GM21526 (cell line): ENCODE measurements at regions not wholly inside any gene's neighbourhood (a gene's known extent, or its start where the extent isn't known, plus 50 kb on each side); places are given as distances from the start of the nearest gene placed in this dataset.

ENCODE experiments used
- ATAC-seq: cut with Tn5 transposase; IDR thresholded peaks from one replicate; pipeline ENCODE4 v1.9.1; 2021; ENCODE audit warnings: moderate library complexity; ENCODE audit not compliant: unreplicated experiment, low FRiP score

DNA sequence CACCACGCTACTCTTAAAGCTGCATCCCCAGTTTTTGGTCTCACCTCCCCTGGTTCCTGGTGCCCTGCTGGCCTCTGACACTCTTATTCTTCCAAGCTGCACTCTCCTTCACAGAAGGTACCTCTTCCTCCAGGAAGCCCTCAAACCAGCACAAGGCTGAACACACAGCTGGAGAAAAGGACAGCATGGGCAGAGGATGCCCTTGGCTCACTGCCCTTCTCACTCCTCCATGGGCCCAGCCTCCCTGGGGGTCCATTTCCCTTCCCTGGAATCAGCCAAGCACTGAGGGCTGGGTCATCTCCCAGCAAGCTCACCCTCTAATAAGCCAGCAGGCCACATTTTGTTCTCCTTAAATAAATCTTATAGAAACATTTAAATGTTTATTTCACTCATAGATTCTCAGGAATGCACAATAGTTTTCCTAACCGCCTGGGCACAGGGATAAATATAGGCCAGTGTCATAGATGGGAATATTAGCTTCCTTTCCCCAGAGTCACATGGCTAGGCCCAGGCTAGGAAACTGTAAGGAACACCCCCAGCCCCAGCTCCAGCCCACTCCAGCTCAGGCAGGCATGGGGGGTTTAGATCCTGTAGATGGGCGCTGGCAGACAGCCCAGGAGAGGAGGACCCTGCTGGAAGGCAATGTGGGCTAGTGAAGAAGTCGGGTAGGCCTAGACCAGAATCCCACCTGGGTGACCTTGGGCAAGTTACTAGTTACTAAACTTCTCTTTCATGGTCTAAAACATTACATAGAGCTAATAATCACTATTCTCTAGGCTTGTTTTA is 51.5 kb downstream of the IRAG1 start:
- ATAC-seq = no peak

- ATAC-seq = peak; percentile 78
These were observed 52.2 kb downstream of the IRAG1 start for GRCh38 chr11:10641177-10641911.

DNA sequence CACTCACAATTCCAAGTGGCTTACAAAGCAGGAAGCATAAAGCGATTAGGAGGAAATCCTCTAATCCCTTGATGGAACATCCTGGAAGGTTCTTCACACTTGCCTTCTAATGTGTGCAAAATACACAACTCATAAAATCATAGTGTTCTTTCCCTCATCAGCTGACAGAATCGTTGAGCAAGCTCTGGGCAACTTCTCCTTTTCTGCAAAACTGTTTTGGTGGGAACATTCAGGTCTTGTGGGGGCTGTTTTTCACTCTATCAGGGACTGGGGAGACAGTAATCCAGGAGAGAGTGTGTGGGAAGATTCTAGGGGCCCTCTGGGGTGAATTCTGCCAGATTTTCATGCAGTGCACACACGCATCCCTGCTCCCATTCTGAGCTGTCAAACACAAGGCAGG is 53.2 kb downstream of the IRAG1 start:
- no peak for ATAC-seq

GRCh38 chr11:10639350-10639749 is 54.2 kb downstream of the IRAG1 start:
- no peak for ATAC-seq

GRCh38 chr11:10638316-10638925 is 55.1 kb downstream of the IRAG1 start:
- no peak for ATAC-seq

DNA sequence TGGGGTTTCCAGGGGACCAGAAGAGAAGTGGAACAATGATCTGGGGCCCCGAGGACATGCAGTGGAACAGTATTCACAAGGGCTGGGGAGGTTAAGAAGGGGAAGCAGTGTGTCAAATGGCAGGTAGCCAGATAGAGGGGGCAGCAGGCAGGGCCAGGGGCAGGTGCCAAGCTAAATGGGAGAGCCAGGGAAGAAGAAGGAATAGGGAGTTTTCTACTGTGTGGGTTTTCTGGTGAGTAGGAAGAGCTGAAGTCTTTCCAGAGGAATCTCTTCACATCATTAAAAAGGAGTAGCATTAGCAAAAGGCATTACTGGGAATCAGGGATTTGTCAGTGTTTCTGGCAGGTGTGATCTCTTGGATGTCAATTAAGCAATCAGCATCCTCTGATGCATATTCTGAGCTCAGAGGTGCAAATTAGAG is 55.8 kb downstream of the IRAG1 start:
- no peak for ATAC-seq

GRCh38 chr11:10634407-10634806 is 59.1 kb downstream of the IRAG1 start:
- ATAC-seq = no peak

DNA sequence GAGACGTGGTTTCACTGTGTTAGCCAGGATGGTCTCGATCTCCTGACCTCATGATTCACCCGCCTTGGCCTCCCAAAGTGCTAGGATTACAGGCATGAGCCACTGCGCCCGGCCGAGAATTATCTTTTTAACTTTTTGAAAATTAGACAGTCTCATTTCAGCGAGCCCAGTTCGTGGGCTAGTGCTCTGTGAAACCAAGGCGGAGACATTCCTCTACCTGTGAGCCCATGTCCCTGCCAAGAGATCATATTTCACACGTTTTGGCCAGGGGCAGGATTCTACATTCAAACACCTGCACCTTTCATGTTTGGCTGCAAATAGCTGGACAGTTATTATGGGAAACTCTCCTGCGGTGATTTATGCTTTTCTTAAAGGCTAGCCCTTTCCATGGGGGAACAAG is 60.3 kb downstream of the IRAG1 start:
- ATAC-seq = no peak

DNA sequence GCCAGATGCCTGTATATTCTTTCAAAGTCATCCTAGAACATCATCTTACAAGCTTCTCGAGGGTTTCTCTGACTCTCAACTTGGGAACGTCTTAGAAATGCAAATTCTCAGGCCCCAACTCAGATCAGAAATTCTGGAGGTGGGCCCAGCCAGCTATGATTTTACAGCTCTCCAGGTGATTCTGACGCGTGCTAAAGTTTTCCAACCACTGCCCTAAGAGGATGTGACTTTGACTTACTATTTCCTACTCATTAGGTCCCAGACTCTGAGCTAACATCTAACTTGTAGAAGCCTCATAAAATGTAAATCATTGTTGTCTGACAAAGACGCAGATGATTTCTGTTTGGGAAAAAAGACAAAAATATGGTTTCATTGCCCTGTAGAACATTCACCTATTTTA is 61.1 kb downstream of the IRAG1 start:
- ATAC-seq = no peak

- ATAC-seq = no peak
These were observed 61.8 kb downstream of the IRAG1 start for GRCh38 chr11:10631761-10632160.

- no peak for ATAC-seq
These were observed 61.0 kb upstream of the LYVE1 start for GRCh38 chr11:10629411-10630002.

DNA sequence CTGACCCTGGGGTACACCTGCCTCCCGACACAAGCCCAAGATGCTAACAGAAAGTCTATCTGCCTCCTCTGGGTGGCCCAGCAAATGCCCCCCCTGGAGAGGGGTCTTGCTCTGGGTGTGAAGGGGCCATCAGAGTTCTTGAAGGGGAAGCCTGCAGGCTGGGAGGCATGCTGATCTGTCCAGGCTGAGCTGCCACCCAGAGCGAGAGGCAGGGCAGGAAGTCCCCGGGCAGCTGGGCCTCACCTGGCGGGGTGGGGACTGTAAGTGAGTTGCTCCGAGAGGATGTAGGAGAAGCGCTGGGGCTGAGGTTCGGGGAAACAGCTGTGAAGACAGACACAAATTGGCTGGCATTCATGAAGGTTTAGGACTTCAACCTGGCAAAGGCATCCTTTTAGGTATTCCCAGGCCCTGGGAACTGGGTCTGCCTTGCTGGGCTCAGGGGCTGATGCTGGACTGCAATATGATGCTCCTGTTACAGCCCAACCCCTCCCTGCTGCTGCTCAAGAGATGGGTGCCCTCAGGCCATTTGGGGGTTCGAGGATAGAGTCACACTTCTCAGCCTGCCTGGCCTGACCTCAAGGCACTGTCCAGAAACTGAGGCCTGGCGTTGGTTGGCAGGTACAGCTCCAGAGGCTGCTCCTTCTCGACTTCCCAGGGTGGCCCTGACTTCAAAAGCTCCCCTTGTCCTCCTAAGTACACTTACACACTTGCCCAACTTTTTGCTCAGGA is 60.2 kb upstream of the LYVE1 start:
- ATAC-seq = no peak

GRCh38 chr11:10627816-10628215 is 59.4 kb upstream of the LYVE1 start:
- no peak for ATAC-seq

- no peak for ATAC-seq
These were observed 58.8 kb upstream of the LYVE1 start for GRCh38 chr11:10627291-10627690.

DNA sequence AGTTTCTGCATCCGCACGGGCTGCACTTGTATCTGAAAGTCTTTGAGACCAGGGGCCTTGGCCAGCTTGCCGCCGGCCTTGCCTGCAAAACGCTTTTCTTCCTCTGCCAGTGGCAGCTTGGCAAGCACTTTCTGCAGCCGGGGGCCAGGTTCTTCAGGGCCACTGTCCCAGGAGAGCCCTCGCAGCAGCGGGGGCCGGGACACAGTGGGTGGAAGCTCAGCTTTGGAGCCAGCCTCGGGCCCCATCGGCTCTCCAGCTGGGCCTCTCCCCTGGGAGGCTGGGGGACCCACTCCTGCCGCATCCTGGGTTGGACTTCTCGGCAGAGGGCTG is 57.5 kb upstream of the LYVE1 start:
- no peak for ATAC-seq

DNA sequence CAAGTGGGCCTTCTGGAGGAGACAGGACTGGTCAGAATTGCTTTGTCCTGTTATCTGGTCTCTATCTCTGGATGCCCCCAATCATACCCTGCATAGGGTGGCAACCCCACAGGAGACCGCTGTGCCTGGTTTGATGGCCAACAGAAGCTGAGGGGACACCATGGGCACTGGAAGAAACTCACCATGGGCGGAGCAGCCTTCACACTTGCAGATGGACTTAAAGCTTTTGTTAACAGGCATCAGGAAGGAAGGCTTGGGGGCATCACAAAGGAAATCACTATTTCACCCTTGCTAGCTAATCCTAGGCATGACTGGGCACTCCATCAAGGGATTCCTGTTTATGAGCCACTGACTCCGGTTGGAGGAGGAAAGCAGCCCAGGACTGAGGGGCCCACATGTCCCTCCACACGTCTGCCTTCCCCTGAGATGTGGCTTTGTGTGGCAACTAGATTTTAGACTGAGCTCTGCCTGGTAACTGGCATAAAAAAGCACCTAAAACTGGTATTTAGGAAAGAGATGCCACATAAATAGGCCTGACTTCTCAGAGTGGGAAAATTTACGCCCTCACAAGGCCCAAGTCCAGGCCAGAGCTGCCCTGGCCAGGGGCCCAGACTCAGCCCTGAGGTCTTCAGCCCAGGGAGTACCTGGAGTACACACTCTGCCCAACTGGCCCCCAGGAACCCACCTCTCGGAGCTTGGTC is 57.0 kb upstream of the LYVE1 start:
- no peak for ATAC-seq

DNA sequence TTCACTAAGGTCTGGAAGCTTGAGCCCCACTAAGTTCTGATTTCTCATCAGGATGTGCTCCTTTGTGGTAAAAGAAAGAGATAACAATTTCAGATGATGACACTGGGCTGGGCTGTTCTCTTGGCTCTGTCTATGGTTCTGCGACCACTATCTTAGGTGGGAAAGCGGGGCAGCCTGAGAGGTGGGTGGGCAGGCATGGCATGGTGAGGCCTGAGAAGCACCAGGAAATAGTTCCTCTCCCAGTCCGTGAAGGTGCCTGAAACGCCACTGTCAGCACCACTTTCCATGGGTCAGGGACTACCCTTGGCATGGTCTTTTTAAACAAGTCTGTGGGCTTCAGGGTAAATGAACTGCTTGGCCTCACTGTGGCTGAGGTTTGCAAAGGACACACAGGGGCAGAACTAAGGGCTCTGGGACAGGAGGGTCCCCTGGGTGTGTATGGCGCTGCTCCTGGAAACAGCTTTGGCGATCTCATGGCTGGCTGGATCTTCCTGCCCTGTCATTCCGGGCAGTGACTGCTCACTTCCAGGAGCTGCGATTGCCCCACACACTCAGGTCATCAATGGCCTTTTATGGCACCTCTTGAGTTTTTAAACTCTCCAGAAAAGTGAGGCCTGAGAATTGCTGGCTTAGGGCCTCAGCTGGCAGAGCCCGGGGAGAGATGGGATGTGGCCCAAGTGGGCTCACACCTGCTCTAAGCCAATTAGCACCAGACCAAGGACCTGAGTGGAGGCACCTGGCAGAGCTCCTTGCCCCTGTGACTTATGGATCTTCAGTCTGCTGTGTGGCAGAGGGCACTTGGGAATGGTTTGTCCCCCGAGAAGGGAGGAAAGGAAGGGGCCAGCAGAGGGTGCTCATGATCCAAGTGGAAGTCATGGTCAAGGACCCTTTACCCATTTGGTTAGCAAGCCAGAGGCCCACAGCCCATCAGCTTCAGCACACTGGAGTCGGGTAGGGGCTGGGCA is 55.6 kb upstream of the LYVE1 start:
- ATAC-seq = no peak

DNA sequence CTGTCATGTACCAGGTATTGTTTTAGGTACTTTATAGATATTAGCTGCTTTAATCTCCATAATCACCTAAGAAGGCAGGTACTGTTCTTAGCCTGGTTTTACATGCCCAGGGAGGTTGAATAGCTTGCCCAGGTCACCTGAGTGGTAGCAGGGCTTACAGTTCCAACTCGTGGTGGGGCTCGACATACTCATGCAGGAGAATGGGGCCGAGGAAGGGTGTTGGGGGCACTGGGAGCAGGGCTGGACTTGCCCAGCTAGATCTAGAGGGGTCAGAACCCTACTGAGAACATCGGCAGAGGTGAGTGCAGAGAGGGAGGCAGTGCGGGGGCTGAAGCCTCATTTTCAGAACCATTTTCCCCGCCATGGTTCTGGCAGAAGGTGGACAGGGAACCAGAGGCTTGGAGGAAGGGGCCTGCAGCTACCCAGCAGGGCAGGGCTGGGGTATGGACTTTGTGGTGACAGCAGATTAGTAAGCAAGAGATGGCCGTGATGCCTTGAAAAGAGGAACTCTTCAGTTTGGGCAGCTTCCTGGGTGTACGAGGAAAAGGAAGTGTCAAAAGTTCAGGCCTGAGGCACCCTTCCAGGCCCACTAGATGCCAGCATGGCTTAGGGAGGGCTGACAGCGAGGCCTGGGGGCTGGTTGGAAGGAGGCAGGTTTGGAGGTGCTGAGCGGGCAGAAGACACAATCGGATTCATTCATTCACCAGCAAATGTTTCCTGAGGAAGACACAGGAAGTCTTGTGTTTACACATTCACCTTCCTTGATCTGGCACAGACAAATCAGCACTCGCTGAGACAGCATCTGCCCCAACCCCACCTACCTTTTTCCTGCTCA is 54.7 kb upstream of the LYVE1 start:
- ATAC-seq = no peak
